Psoas muscle (tissue), 7 donors: ENCODE measurements at regions not wholly inside any gene's neighbourhood (a gene's known extent, or its start where the extent isn't known, plus 50 kb on each side); places are given as distances from the start of the nearest gene placed in this dataset.

ENCODE experiments used
- ATAC-seq, 4 donors: fragments of 200-7000 bp; cut with Tn5 transposase; one replicate each; pipeline ENCODE4 v1.9.1; 2020; ENCODE audit warnings: moderate library complexity in 3 of 4, mild to moderate bottlenecking in 2 of 4
- DNase-seq, 2 donors: peaks; one replicate each; pipeline ENCODE4 v3.0.0-alpha.2; 2020
- H3K27ac ChIP-seq: fragments of 200-600 bp; one replicate; pipeline ENCODE4 v1.8.0; 2022
- H3K27me3 ChIP-seq, 3 donors: fragments of 200-600 bp in 1 of 3; one replicate each; pipeline versions ENCODE4 v1.6.1 to v1.8.0; 2013 to 2022; ENCODE audit warnings: low read length in 2 of 3, mild to moderate bottlenecking in 2 of 3, moderate library complexity in 1 of 3; ENCODE audit not compliant: insufficient read depth in 3 of 3
- H3K36me3 ChIP-seq, 2 donors: fragments of 200-600 bp in 1 of 2; one replicate each; pipeline versions ENCODE4 v1.6.1 to v1.8.0; 2013 to 2022; ENCODE audit warnings: low read depth in 1 of 2, mild to moderate bottlenecking in 1 of 2, moderate library complexity in 1 of 2; ENCODE audit not compliant: insufficient read depth in 1 of 2
- H3K4me1 ChIP-seq: fragments of 200-600 bp; one replicate; pipeline ENCODE4 v1.8.0; 2022
- H3K4me3 ChIP-seq: fragments of 200-600 bp; one replicate; pipeline ENCODE4 v1.8.0; 2022; ENCODE audit warnings: mild to moderate bottlenecking
- H3K9me3 ChIP-seq: fragments of 200-600 bp; one replicate; pipeline ENCODE4 v1.8.0; 2022
- WGBS, 3 donors: extraction: QIAGEN DNeasy Blood & Tissue Kit; methylation state at CpG; one replicate each; pipeline versions ENCODE4 v1.1.6 to v1.1.7; 2013; 5-methylcytosine and 5-hydroxymethylcytosine counted together
- intact Hi-C, 2 donors: fragments of 100-400 bp; cut with DNase I; formaldehyde crosslinking; loops; one replicate each; pipeline versions ENCODE4 v1.11.0 to v1.14.2; 2022
- TF ChIP-seq, protein P1 (sequence below): fragments of 200-600 bp; IDR thresholded peaks from one replicate; pipeline ENCODE4 v1.8.0; 2022; ENCODE audit warnings: antibody characterized with exemption
- donor health status: healthy with polysubstance abuse.
- donor health status: DM: no; HTN: no; CAD: no; lungs with moderate emphysema.
- donor health status: Bipolar disorder and iron deficiency.
- donor health status: healthy.
- donor health status: DM: yes; HTN: yes; CAD: no.
- donor health status: DM: no; HTN: no; CAD: no.
- donor health status: DM: yes; HTN: yes; CAD: no.

DNA sequence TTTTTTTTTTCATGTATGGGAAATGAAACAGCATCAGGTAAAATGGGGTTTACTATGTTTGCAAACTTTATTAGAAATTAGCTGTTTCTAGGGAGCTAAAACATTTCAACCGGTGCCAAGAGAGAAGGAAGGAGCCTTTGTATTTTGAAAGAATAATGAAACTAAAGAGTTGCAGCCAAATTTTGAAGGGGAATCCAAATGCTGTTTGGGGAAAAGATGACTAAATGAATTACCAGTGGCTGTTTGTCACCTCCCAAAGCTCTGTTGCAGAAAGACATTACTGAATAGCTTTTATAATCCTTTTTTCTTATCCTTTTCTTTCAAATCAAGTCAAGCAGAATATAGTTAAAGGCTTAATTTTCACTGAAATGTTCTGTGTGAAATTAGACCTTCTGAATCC lies 591.3 kb upstream of the ADGRL2 start:
- TF ChIP-seq, protein P1, sequence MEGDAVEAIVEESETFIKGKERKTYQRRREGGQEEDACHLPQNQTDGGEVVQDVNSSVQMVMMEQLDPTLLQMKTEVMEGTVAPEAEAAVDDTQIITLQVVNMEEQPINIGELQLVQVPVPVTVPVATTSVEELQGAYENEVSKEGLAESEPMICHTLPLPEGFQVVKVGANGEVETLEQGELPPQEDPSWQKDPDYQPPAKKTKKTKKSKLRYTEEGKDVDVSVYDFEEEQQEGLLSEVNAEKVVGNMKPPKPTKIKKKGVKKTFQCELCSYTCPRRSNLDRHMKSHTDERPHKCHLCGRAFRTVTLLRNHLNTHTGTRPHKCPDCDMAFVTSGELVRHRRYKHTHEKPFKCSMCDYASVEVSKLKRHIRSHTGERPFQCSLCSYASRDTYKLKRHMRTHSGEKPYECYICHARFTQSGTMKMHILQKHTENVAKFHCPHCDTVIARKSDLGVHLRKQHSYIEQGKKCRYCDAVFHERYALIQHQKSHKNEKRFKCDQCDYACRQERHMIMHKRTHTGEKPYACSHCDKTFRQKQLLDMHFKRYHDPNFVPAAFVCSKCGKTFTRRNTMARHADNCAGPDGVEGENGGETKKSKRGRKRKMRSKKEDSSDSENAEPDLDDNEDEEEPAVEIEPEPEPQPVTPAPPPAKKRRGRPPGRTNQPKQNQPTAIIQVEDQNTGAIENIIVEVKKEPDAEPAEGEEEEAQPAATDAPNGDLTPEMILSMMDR, result no peak
- intact Hi-C loops, result no loop called here
- no peak for ATAC-seq
- DNase-seq, result no peak
- no peaks in the 10 kb centered on the region for H3K4me1 ChIP-seq
- no peaks in the 10 kb centered on the region for H3K9me3 ChIP-seq
- H3K4me3 ChIP-seq, result no peak overlapping the region
- H3K27ac ChIP-seq, result no peak overlapping the region
- 40 to 61% (median 46%) methylated on average over 1 of the region's 1 CpG for WGBS, 3 donors
- no peaks in the 10 kb centered on the region for H3K36me3 ChIP-seq
- no peaks in the 10 kb centered on the region for H3K27me3 ChIP-seq

DNA sequence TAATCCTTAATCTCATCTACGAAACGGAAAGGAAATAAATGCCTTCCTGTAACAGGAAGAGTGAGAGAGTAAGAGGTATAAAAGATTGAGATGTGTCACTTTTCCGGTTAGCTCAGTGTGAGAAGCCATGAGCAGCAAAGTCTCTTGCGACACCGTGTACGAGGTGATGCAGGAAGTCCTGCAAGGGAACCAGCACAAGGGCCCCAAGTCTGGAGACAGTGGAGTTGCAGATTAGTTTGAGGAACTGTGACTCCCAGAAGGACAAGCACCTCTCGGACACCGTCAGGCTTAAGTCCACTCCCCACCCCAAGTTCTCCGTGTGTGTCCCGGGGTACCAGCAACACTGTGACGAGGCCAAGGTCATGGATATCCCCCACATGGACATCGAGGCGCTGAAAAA lies 592.3 kb upstream of the ADGRL2 start:
- Histone ChIP-seq H3K4me3 (no peak overlapping the region), H3K27ac (no peak overlapping the region), H3K27me3 (no peaks in the 10 kb centered on the region), H3K9me3 (no peaks in the 10 kb centered on the region), H3K4me1 (no peaks in the 10 kb centered on the region), H3K36me3 (no peaks in the 10 kb centered on the region)
- no peak for ATAC-seq
- TF ChIP-seq, protein P1, result no peak
- no peak for DNase-seq
- intact Hi-C loops, result no loop called here
- WGBS, 3 donors, result 80 to 86% (median 82%) methylated on average over 13 of the region's 13 CpGs

DNA sequence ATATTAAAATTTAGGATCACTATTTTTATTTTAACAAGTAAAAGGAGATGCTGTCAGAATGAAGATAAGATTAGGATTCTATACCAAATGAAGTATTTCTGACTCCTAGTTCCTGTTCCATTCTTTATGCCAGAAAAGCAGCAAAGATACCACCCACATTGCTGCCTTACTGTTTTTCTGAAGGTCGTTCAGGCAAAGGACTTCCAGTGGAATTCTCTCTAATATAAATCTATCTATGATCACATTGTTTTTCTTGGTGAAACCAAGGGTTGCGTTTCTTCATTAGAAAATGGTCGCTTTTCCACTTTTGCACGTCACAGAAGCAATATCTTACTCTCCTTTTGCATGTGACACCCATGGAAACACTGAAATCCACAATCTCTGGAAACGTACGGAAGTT lies 594.8 kb upstream of the ADGRL2 start:
- no peak for ATAC-seq
- H3K4me3 ChIP-seq, result no peak overlapping the region
- no peaks in the 10 kb centered on the region for H3K27me3 ChIP-seq
- WGBS, 3 donors, result 78 to 80% (median 80%) methylated on average over 6 of the region's 6 CpGs
- TF ChIP-seq, protein P1, result no peak
- H3K36me3 ChIP-seq, result no peaks in the 10 kb centered on the region
- H3K4me1 ChIP-seq, result no peaks in the 10 kb centered on the region
- H3K27ac ChIP-seq, result no peak overlapping the region
- H3K9me3 ChIP-seq, result no peaks in the 10 kb centered on the region
- intact Hi-C loops, result no loop called here
- no peak for DNase-seq

DNA sequence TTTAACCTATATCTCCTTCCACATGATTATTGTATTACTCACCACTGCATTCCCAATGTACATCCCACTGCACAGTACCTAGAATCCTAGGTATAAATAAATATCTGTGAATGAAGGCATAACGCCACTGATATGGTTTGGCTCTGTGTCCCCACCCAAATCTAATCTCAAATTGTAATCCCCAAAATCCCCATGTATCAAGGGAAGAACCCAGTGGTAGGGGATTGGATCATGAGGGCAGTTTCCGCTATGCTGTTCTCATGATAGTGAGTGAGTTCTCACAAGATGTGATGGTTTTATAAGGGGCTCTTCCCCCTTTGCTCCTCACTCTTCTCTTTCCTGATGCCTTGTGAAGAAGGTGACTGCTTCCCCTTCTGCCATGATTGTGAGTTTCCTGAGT lies 599.0 kb upstream of the ADGRL2 start:
- H3K27ac ChIP-seq, result no peak overlapping the region
- TF ChIP-seq, protein P1, result no peak
- H3K4me1 ChIP-seq, result no peaks in the 10 kb centered on the region
- 88 to 96% (median 94%) methylated on average over 2 of the region's 2 CpGs for WGBS, 3 donors
- ATAC-seq, result no peak
- DNase-seq, result no peak
- no peaks in the 10 kb centered on the region for H3K36me3 ChIP-seq
- no peaks in the 10 kb centered on the region for H3K9me3 ChIP-seq
- intact Hi-C loops, result no loop called here
- no peak overlapping the region for H3K4me3 ChIP-seq
- H3K27me3 ChIP-seq, result no peaks in the 10 kb centered on the region

DNA sequence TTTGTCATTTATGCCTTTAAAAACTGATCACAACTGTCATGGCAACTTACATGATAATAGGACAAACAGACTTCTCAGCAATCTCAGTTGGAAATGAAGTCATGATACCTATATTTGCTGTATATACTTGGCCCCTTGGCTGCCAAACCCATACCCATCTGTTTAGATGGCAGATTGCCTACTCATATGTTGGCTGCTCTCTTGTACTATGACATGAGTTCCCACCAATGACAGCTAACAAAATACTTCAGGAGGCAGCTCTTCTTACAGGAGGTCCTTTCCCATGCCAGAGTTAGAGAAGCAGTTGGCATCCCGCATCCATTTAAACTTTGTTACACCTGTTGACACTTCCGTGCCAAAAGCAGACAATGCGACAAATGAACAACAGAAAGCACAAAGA lies 603.1 kb upstream of the ADGRL2 start:
- 26 to 31% (median 26%) methylated on average over 3 of the region's 3 CpGs for WGBS, 3 donors
- H3K27me3 ChIP-seq, result no peaks in the 10 kb centered on the region
- no peak overlapping the region for H3K27ac ChIP-seq
- ATAC-seq, result no peak
- H3K4me1 ChIP-seq, result no peaks in the 10 kb centered on the region
- no peak overlapping the region for H3K4me3 ChIP-seq
- DNase-seq, result no peak
- intact Hi-C loops, result no loop called here
- TF ChIP-seq, protein P1, result no peak
- no peaks in the 10 kb centered on the region for H3K36me3 ChIP-seq
- H3K9me3 ChIP-seq, result no peaks in the 10 kb centered on the region
